ENCODE measurements at regions not wholly inside any gene's neighbourhood (a gene's known extent, or its start where the extent isn't known, plus 50 kb on each side); places are given as distances from the start of the nearest gene placed in this dataset.
A peak's percentile ranks its signal among the peaks of the same experiment; 100 is the strongest.

DNA sequence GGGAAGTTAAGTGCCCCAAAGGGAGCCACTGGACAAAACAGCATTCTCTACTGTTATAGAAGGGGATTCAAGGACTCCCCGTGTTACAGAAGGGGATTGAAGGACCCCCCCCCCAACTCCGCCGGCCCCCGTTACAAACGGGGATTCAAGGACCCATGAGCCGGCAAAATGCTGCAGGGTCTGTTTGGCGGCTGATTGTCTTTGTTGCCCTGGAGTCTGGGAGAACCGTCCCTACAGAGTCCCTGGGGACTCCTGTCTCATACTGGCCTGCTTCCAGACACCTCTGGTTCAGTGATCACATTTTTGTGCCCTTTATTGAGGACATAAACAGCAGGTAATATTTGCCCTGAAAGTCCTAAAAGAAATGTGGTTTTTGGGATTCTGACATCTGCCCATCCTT, 96.4 kb downstream of the SYF2 start:
- no peaks in the 10 kb centered on the region for H3K27me3 ChIP-seq (ENCODE audit: control insufficient read depth, insufficient read depth, low read length)
- no peak for DNase-seq

DNA sequence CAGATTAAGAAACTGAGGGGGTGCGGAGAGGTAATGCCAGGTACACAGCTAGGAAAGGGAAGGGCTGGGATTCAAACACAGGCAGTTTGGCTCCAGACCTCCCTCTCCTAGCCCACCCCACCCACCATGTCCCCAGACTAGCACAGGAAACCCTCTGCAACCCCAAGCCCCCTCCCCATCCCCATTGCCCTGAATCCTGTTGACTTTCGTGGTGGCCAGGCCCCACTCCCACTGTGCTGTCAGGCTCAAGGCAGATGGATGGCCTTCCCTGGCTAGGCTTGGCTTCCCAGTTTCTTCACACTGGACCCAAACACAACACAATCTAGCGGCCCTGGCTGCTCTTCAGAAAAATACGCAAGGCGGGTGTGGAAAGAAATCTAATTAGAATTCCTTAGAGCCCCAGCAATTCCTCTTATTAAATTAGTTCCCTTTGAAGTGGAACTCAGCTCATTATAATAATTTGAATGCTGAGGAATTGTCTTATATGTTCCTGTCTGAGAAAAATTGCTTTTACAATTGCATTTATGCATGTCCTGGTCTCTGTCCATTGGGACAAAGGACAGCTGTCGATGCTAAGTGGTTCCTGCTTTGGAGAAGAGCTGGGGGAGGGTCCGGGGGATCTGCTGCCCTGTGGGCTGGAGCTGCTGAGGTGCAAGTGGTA, 97.4 kb downstream of the SYF2 start:
- no peaks in the 10 kb centered on the region for H3K27me3 ChIP-seq (ENCODE audit: control insufficient read depth, insufficient read depth, low read length)
- H3K9ac ChIP-seq (ENCODE audit: low read length in 3 of 3), result no peak overlapping the region
- no peaks in the 10 kb centered on the region for H3K4me1 ChIP-seq (ENCODE audit: control insufficient read depth in 2 of 3, insufficient read depth in 2 of 3, low read depth in 1 of 3, low read length in 3 of 3)
- DNase-seq (peak in 3 of 5 donors; percentile 50 to 92 (median 64)), FAIRE-seq (no peak)
- H3K36me3 ChIP-seq (ENCODE audit: control insufficient read depth in 2 of 3, insufficient read depth in 3 of 3, low read length in 3 of 3), result no peaks in the 10 kb centered on the region
- TF ChIP-seq, protein P1, sequence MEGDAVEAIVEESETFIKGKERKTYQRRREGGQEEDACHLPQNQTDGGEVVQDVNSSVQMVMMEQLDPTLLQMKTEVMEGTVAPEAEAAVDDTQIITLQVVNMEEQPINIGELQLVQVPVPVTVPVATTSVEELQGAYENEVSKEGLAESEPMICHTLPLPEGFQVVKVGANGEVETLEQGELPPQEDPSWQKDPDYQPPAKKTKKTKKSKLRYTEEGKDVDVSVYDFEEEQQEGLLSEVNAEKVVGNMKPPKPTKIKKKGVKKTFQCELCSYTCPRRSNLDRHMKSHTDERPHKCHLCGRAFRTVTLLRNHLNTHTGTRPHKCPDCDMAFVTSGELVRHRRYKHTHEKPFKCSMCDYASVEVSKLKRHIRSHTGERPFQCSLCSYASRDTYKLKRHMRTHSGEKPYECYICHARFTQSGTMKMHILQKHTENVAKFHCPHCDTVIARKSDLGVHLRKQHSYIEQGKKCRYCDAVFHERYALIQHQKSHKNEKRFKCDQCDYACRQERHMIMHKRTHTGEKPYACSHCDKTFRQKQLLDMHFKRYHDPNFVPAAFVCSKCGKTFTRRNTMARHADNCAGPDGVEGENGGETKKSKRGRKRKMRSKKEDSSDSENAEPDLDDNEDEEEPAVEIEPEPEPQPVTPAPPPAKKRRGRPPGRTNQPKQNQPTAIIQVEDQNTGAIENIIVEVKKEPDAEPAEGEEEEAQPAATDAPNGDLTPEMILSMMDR (IDR thresholded peaks at IDR 0.05; ENCODE audit: borderline replicate concordance, extremely low read depth, insufficient read depth), result no peak
- H3K9me3 ChIP-seq (ENCODE audit: control insufficient read depth in 2 of 3, insufficient read depth in 1 of 3, low read length in 3 of 3), result no peaks in the 10 kb centered on the region
- H3K27ac ChIP-seq (ENCODE audit: low read depth in 2 of 2, low read length in 2 of 2), result no peak overlapping the region
- intact Hi-C loops (cut with DNase I), result no loop called here
- no peak overlapping the region for H3K4me3 ChIP-seq (ENCODE audit: low read length in 3 of 3)

More for the DNA sequence above, 96.4 kb downstream of the SYF2 start:
- FAIRE-seq, result no peak
- Histone ChIP-seq H3K4me1 (ENCODE audit: control insufficient read depth in 2 of 3, insufficient read depth in 2 of 3, low read depth in 1 of 3, low read length in 3 of 3) (no peaks in the 10 kb centered on the region), H3K36me3 (ENCODE audit: control insufficient read depth in 2 of 3, insufficient read depth in 3 of 3, low read length in 3 of 3) (no peaks in the 10 kb centered on the region), H3K9me3 (ENCODE audit: control insufficient read depth in 2 of 3, insufficient read depth in 1 of 3, low read length in 3 of 3) (no peaks in the 10 kb centered on the region), H3K27ac (ENCODE audit: low read depth in 2 of 2, low read length in 2 of 2) (no peak overlapping the region), H3K9ac (ENCODE audit: low read length in 3 of 3) (no peak overlapping the region), H3K4me3 (ENCODE audit: low read length in 3 of 3) (no peak overlapping the region)
- intact Hi-C loops (cut with DNase I), result no loop called here
- TF ChIP-seq, protein P1 (IDR thresholded peaks at IDR 0.05; ENCODE audit: borderline replicate concordance, extremely low read depth, insufficient read depth), result no peak

DNA sequence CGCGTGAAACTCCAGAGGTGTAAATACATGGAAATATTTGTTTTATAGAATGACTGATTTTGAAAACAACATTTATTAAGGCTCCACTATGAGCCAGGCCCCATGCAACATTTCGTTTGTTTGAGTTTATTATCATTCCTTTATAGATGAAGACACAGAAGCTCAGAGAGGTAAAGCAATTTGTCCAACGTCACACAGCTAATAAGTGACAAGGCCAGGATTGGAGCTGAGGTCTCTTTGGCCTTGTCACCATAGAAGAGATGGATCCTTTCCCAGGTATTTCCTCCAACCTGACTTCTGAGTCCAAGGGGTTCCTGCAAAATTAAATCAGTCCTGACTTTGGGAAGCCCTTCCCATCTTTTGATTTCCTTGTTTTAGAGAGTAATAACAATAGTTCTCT, 98.0 kb downstream of the SYF2 start:
- TF ChIP-seq, protein P1 (IDR thresholded peaks at IDR 0.05; ENCODE audit: borderline replicate concordance, extremely low read depth, insufficient read depth), result no peak
- FAIRE-seq (no peak), DNase-seq (no peak)
- no peaks in the 10 kb centered on the region for H3K4me1 ChIP-seq (ENCODE audit: control insufficient read depth in 2 of 3, insufficient read depth in 2 of 3, low read depth in 1 of 3, low read length in 3 of 3)
- H3K36me3 ChIP-seq (ENCODE audit: control insufficient read depth in 2 of 3, insufficient read depth in 3 of 3, low read length in 3 of 3), result no peaks in the 10 kb centered on the region
- intact Hi-C loops (cut with DNase I), result no loop called here
- H3K9ac ChIP-seq (ENCODE audit: low read length in 3 of 3), result no peak overlapping the region
- no peaks in the 10 kb centered on the region for H3K9me3 ChIP-seq (ENCODE audit: control insufficient read depth in 2 of 3, insufficient read depth in 1 of 3, low read length in 3 of 3)
- H3K27me3 ChIP-seq (ENCODE audit: control insufficient read depth, insufficient read depth, low read length), result no peaks in the 10 kb centered on the region
- no peak overlapping the region for H3K4me3 ChIP-seq (ENCODE audit: low read length in 3 of 3)
- no peak overlapping the region for H3K27ac ChIP-seq (ENCODE audit: low read depth in 2 of 2, low read length in 2 of 2)

DNA sequence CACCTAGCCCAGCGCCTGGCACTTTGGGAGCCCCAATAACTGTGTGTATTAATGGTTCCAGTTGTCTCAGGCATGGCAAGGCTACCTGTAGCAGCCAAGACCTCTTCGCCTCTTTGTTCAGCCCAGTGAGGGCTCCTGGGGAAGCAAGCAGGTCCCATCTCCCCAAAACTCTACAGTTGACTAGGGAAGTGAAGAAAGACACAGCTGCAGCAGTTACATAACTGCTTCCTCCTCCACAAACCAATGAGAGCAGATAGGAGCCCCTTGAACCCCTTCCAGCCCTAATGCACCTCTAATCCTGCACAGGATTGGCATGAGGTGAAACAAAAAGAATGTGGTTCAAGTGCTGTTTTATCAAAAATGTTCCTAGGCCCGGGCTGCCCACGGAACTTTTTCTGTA, 100.5 kb downstream of the SYF2 start:
- Histone ChIP-seq H3K9me3 (ENCODE audit: control insufficient read depth in 2 of 3, insufficient read depth in 1 of 3, low read length in 3 of 3) (no peaks in the 10 kb centered on the region), H3K4me1 (ENCODE audit: control insufficient read depth in 2 of 3, insufficient read depth in 2 of 3, low read depth in 1 of 3, low read length in 3 of 3) (no peaks in the 10 kb centered on the region), H3K36me3 (ENCODE audit: control insufficient read depth in 2 of 3, insufficient read depth in 3 of 3, low read length in 3 of 3) (no peaks in the 10 kb centered on the region), H3K9ac (ENCODE audit: low read length in 3 of 3) (no peak overlapping the region), H3K27ac (ENCODE audit: low read depth in 2 of 2, low read length in 2 of 2) (no peak overlapping the region), H3K27me3 (ENCODE audit: control insufficient read depth, insufficient read depth, low read length) (no peaks in the 10 kb centered on the region), H3K4me3 (ENCODE audit: low read length in 3 of 3) (no peak overlapping the region)
- FAIRE-seq (no peak), DNase-seq (no peak)
- intact Hi-C loops (cut with DNase I), result no loop called here
- TF ChIP-seq, protein P1 (IDR thresholded peaks at IDR 0.05; ENCODE audit: borderline replicate concordance, extremely low read depth, insufficient read depth), result no peak
